Activated T-cell treated with anti-CD3 and anti-CD28 coated beads, Interleukin-2, amount 50 U/mL, for 4 hours (primary cell): ENCODE measurements at regions not wholly inside any gene's neighbourhood (a gene's known extent, or its start where the extent isn't known, plus 50 kb on each side); places are given as distances from the start of the nearest gene placed in this dataset.

Experiments
- ATAC-seq, 2 donors: fragments of 200-7000 bp; cut with Tn5 transposase; one replicate each; pipeline ENCODE4 v1.10.0; 2021
- DNase-seq: peaks from one replicate; pipeline ENCODE4 v3.0.0-alpha.2; 2020
- H3K27me3 Mint-ChIP-seq: one replicate; pipeline ENCODE4 v1.8.0; 2021; ENCODE audit warnings: low read depth, mixed read lengths
- H3K36me3 Mint-ChIP-seq: one replicate; pipeline ENCODE4 v1.8.0; 2022; ENCODE audit warnings: mixed read lengths; ENCODE audit not compliant: insufficient read depth
- H3K4me1 Mint-ChIP-seq: one replicate; pipeline ENCODE4 v1.8.0; 2021; ENCODE audit warnings: low read depth, mixed read lengths
- H3K4me3 Mint-ChIP-seq: one replicate; pipeline ENCODE4 v1.8.0; 2021; ENCODE audit warnings: mild to moderate bottlenecking, moderate library complexity, mixed read lengths
- H3K9me3 Mint-ChIP-seq: one replicate; pipeline ENCODE4 v1.8.0; 2021; ENCODE audit warnings: mixed read lengths

- no peaks in the 10 kb centered on the region for H3K27me3 Mint-ChIP-seq
- H3K4me3 Mint-ChIP-seq, result no peak overlapping the region
Measured at GRCh38 chr1:173410133-173410793, 66.9 kb upstream of the PRDX6 start.

DNA sequence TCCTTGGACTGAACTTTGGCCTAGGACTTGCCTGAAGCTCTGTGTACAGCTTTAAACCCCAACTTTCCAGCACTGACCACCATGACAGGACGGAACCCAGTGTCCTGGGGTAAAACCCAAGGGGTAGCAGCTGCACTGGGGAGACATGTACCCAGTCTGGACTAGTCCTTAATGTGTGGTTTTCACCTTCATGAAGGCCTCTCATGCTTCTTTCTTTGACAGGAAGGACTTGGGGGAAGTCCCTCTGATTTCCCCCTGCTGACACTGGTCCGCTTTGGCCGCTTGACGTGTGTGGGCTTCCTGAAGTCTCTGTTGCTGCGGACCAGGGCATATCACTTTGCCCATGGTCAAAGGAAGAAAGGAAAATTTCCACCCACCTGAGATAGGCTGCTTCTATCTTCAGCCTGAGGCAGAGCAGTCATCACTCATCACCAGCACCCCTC is 66.3 kb upstream of the PRDX6 start:
- Mint-ChIP-seq H3K4me1 (peaks cover 39% of the 10 kb centered on the region), H3K9me3 (no peaks in the 10 kb centered on the region), H3K36me3 (peaks cover 4% of the 10 kb centered on the region), H3K27me3 (no peaks in the 10 kb centered on the region), H3K4me3 (no peak overlapping the region)
- DNase-seq (no peak), ATAC-seq (peak; percentile 10 to 29)

More at GRCh38 chr1:173410133-173410793, 66.9 kb upstream of the PRDX6 start:
- H3K36me3 Mint-ChIP-seq, result peaks cover 4% of the 10 kb centered on the region
- ATAC-seq (peak; percentile 70 to 74), DNase-seq (no peak)
- no peaks in the 10 kb centered on the region for H3K9me3 Mint-ChIP-seq
- peaks cover 37% of the 10 kb centered on the region for H3K4me1 Mint-ChIP-seq

- no peak for ATAC-seq
- Mint-ChIP-seq H3K9me3 (no peaks in the 10 kb centered on the region), H3K36me3 (peaks cover 4% of the 10 kb centered on the region), H3K27me3 (no peaks in the 10 kb centered on the region), H3K4me1 (peaks cover 33% of the 10 kb centered on the region), H3K4me3 (no peak overlapping the region)
- DNase-seq, result no peak
Measured at GRCh38 chr1:173411835-173412742, 65.0 kb upstream of the PRDX6 start.

DNA sequence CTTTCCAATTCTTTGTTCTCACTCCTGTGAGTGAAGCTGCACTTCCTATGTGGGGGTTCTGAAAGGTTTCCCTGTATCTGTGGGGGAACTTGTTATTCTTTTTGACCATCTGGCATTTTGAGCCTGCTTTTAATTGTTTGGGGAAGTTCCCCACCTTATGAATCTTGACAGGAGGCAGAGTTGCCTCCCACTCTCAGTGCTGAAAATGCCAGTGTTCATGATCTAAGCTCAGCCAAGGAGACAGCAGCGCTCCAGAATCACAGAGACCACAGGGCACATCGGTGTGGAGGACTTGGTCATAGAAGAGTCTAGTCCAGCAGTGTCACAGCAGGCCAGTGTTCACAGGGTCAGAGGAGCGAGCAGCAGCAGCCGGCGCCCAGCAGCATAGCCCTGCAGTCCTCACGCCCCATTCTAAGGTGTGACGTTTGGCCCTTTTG is 63.8 kb upstream of the PRDX6 start:
- Mint-ChIP-seq H3K9me3 (no peaks in the 10 kb centered on the region), H3K36me3 (peaks cover 8% of the 10 kb centered on the region), H3K4me1 (peaks cover 28% of the 10 kb centered on the region), H3K27me3 (no peaks in the 10 kb centered on the region), H3K4me3 (no peak overlapping the region)
- DNase-seq, result no peak
- no peak for ATAC-seq

DNA sequence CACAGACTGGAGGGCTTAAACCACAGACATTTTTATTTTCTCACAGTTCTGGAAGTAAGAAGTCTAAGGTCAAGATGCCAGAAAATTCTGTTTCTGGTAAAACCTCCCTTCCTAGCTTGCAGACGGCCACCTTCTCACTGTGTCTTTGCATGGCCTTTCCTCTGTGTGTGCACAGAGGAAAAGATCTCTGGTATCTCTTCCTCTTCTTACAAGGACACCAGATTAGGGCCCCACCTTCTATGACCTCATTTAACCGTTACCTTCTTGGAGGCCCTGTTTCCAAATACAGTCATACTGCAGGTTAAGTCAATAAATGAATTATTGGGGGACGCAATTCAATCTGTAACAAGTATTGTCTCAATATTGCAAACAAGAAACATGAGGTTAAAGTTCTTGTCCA is 63.0 kb upstream of the PRDX6 start:
- Mint-ChIP-seq H3K9me3 (no peaks in the 10 kb centered on the region), H3K36me3 (peaks cover 8% of the 10 kb centered on the region), H3K4me3 (no peak overlapping the region), H3K4me1 (peaks cover 26% of the 10 kb centered on the region), H3K27me3 (no peaks in the 10 kb centered on the region)
- DNase-seq, result no peak
- no peak for ATAC-seq

- ATAC-seq (no peak), DNase-seq (no peak)
- peaks cover 22% of the 10 kb centered on the region for H3K4me1 Mint-ChIP-seq
- H3K27me3 Mint-ChIP-seq, result no peaks in the 10 kb centered on the region
- H3K4me3 Mint-ChIP-seq, result no peak overlapping the region
- H3K9me3 Mint-ChIP-seq, result no peaks in the 10 kb centered on the region
- peaks cover 8% of the 10 kb centered on the region for H3K36me3 Mint-ChIP-seq
Measured at GRCh38 chr1:173414539-173415226, 62.5 kb upstream of the PRDX6 start.

DNA sequence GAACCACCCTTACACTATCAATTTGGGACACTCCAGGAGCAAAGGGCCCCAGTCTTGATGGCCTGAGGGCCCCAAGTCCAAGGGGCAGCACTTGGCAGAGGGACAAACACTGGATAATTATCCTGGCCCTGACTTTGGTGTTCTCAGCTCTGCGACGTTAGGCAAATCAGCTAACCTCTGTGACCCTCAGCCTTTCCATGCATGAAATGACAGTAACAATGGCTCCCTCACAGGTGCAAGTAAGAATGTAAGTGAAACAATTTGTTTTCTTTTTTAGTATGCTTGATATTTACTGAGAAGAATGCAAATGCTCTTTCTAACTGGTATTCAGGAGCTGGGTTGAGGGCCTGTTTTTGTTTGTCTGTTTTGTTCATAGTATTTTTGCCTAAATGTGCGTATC is 61.6 kb upstream of the PRDX6 start:
- Mint-ChIP-seq H3K36me3 (peaks cover 8% of the 10 kb centered on the region), H3K4me1 (peaks cover 21% of the 10 kb centered on the region), H3K4me3 (no peak overlapping the region), H3K27me3 (no peaks in the 10 kb centered on the region), H3K9me3 (no peaks in the 10 kb centered on the region)
- ATAC-seq (no peak), DNase-seq (no peak)

GRCh38 chr1:173415905-173416450 is 61.2 kb upstream of the PRDX6 start:
- Mint-ChIP-seq H3K36me3 (peaks cover 8% of the 10 kb centered on the region), H3K9me3 (no peaks in the 10 kb centered on the region), H3K4me1 (peaks cover 16% of the 10 kb centered on the region), H3K4me3 (no peak overlapping the region), H3K27me3 (no peaks in the 10 kb centered on the region)
- ATAC-seq (no peak), DNase-seq (no peak)

- Mint-ChIP-seq H3K9me3 (no peaks in the 10 kb centered on the region), H3K36me3 (peaks cover 8% of the 10 kb centered on the region), H3K27me3 (no peaks in the 10 kb centered on the region), H3K4me3 (no peak overlapping the region), H3K4me1 (peaks cover 14% of the 10 kb centered on the region)
- DNase-seq, result no peak
- ATAC-seq, result no peak
Measured at GRCh38 chr1:173417563-173417962, 59.6 kb upstream of the PRDX6 start.

- H3K36me3 Mint-ChIP-seq, result peaks cover 10% of the 10 kb centered on the region
- no peaks in the 10 kb centered on the region for H3K9me3 Mint-ChIP-seq
- no peak overlapping the region for H3K4me3 Mint-ChIP-seq
- ATAC-seq (no peak), DNase-seq (no peak)
- no peaks in the 10 kb centered on the region for H3K27me3 Mint-ChIP-seq
- H3K4me1 Mint-ChIP-seq, result peaks cover 14% of the 10 kb centered on the region
Measured at GRCh38 chr1:173418107-173418985, 58.8 kb upstream of the PRDX6 start.

GRCh38 chr1:173420330-173420806 is 56.8 kb upstream of the PRDX6 start:
- H3K4me3 Mint-ChIP-seq, result no peak overlapping the region
- DNase-seq (peak; percentile 51), ATAC-seq (peak; percentile 90 to 93)
- H3K27me3 Mint-ChIP-seq, result no peaks in the 10 kb centered on the region
- peaks cover 5% of the 10 kb centered on the region for H3K36me3 Mint-ChIP-seq
- H3K9me3 Mint-ChIP-seq, result no peaks in the 10 kb centered on the region
- peaks cover 11% of the 10 kb centered on the region for H3K4me1 Mint-ChIP-seq

GRCh38 chr1:173421286-173421685 is 55.8 kb upstream of the PRDX6 start:
- Mint-ChIP-seq H3K4me1 (peaks cover 9% of the 10 kb centered on the region), H3K36me3 (peaks cover 5% of the 10 kb centered on the region), H3K9me3 (no peaks in the 10 kb centered on the region), H3K4me3 (no peak overlapping the region), H3K27me3 (no peaks in the 10 kb centered on the region)
- ATAC-seq, result no peak
- DNase-seq, result no peak

- H3K4me3 Mint-ChIP-seq, result no peak overlapping the region
- H3K27me3 Mint-ChIP-seq, result no peaks in the 10 kb centered on the region
- peaks cover 9% of the 10 kb centered on the region for H3K4me1 Mint-ChIP-seq
- DNase-seq (no peak), ATAC-seq (no peak)
- no peaks in the 10 kb centered on the region for H3K9me3 Mint-ChIP-seq
- H3K36me3 Mint-ChIP-seq, result peaks cover 5% of the 10 kb centered on the region
Measured at GRCh38 chr1:173421789-173422188, 55.3 kb upstream of the PRDX6 start.
